GM18498 (cell line): ENCODE measurements at regions not wholly inside any gene's neighbourhood (a gene's known extent, or its start where the extent isn't known, plus 50 kb on each side); places are given as distances from the start of the nearest gene placed in this dataset.
A peak's percentile ranks its signal among the peaks of the same experiment; 100 is the strongest.

Experiments
- ATAC-seq: cut with Tn5 transposase; IDR thresholded peaks from one replicate; pipeline ENCODE4 v1.9.1; 2021; ENCODE audit warnings: mild to moderate bottlenecking, moderate library complexity; ENCODE audit not compliant: unreplicated experiment

- ATAC-seq: peak; percentile 48
Observed at GRCh38 chr17:68182011-68182306, 65.9 kb upstream of the AMZ2 start.

DNA sequence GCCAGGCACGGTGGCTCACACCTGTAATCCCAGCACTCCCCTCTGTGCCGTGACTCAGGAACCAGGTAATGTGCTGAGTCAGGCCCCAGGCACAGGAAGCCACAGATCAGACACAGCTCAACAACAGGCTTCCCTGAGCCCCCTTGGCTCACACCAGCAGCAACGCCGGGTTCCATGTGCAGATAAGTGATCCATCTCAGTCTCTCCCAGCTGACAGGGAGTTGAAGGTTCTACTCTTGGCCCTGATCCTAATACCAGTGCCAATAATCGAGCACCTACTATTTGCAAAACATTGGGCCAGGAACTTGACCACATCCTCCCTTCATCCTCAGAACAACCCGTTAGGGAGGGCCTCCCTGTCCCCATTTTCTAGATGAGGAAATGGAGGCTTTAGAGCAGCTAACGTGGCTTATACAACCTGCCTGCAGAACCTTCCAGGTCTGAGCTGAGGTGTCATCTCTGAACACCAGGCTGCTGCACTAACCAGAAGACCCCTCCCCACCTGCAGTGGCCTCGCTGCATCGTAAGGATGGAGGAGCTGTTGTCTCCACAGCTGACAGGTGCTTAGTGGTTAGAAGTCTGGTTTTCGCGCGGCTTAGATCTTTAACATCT, 64.8 kb upstream of the AMZ2 start:
- ATAC-seq: peak; percentile 31

DNA sequence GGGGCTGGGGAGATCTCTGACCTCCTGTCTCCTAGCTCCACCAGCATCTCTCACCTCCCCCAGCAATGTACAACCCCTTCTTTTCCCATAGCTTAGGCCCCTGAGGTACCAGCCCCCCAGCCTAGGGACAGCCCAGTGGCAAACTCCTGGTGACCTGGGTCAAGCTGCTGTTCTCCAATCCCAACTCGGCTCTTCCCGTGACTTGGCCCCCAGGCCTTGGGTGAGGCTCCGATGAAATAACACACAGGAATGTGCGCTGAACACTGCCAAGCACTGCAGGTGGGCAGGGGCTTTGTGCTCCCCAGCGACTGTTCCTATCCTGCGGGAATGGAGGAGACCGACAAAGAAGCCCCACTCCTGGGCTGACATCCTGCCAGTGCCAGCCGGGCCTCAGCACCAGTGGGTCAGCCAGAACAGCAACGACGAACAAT, 63.7 kb upstream of the AMZ2 start:
- no peak for ATAC-seq

DNA sequence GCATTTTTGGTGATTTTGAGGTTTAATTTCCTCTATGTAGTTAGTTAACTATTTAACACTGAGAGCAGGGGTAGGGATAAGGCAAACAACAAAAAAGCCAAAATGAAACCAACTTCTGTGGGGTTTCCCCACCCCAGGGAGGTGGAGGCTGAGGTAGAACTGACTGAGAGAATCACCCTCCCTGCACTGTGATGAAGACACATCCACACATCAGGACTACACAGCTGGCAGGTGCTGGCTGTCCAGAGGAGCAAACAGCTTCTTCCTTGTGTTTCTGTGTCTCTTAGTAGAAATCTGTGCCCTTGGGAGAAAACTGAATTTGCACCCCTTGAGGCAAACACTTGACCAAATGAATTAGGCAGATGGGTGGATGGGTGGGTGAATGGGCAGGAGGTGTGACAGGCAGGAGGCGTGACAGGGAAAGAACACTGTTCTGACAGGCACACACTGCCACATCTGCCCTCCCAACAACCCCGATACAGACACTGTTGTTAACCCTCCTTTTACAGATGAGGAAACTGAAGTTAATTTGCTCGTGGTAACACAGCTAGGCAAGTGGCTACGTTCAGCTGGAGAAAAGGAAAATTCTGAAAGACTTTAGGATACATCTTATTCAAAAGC, 62.9 kb upstream of the AMZ2 start:
- ATAC-seq: peak; percentile 57

DNA sequence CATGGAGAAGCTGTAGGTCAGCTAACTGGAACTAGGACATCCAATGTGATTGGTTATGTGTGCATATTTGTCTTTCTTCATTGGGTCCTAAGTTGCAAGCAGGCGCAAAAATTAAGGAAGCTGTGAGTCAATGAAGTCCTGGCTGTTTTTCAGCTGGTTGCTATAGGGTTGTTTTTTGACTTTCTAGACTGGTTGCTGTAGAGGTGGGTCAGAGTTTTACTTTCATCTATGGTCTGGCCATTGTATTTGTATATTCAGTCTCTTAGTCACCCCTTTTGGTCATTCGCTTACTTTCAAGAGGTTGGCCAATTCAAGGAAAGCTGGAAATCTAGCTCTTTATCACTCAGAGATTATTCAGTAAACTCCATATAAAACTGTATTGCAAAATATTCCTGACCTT, 62.0 kb upstream of the AMZ2 start:
- peak; percentile 35 for ATAC-seq

- no peak for ATAC-seq
Observed at GRCh38 chr17:68190495-68190894, 57.3 kb upstream of the AMZ2 start.

DNA sequence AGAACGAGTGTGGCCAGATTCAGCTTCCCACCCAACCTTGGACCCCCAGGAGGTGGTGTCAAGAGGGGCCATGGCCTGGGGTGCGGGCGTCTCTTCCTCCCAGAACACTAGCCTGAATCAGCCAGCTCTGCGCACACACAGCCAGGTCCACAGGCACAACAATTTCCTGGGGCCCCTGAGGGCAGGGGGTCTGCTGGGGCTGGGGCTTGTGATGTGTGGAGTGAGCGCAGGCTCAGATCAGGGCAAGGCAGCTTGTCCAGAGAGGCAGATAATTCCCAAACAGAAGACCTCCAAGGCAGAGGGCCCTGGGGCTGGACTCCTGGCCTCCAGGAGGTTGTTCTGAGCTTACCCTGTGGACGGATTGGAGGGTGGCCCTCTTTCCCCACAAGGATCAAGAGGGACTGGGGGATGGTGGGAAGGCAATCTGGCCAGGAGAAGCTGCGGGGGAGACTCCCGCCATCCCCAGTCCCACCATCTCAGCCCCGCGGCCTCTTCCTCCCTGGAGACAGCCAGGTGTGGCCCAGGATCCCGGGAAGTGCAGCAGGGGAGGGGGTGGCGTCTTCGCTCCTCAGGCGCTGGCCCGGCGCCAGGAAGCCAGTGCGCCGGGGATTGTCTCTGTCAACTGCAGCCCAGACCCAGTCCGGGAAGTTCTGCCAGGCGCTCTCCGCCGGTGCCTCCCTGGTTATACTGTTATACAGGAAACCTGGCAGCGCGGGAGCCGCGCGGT, 52.0 kb upstream of the AMZ2 start:
- ATAC-seq: no peak

DNA sequence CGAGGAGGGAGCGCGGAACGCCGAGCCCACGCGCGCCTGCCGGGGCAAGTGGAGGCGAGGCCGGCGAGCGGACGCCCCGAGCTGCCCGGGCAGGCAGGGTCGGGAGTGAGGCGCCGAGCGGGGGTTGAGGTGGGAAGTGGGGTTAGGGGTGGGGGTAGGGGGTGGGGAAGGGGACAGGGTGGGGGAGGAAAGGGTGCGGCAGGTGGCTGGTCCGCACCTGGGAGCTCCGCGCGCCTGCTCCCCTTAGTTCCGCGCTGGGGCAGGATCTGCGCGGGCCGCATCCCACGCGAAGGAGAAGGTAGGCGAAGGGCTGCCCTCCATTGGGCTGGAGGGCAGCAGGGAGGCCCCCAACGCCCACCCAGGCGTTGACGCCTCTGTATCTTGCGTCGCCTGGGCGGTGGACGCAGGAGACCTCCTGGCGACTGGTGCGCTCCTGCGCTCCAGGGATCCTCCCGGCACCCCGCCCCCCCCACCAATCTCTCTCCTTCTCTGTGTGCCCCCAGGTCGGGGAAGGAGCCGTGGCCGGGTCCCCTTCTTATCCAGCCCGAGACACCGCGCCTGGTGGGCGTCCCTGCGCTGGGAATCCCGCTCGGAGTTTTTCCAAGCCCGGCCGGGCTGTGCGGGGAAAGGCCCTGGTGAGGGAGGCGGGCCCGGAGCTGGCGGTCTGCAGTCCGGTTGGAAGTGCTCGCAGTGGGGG, 51.3 kb upstream of the AMZ2 start:
- no peak for ATAC-seq

GRCh38 chr17:68197091-68197996, 50.5 kb upstream of the AMZ2 start:
- no peak for ATAC-seq

- ATAC-seq: no peak
Observed at GRCh38 chr17:68197997-68198930, 49.6 kb upstream of the AMZ2 start.
